Smooth muscle cell (in vitro differentiated cells): ENCODE measurements at regions not wholly inside any gene's neighbourhood (a gene's known extent, or its start where the extent isn't known, plus 50 kb on each side); places are given as distances from the start of the nearest gene placed in this dataset.
"Not testable (repeated sequence)": the region's sequence is repeated elsewhere in the genome, so short reads cannot be mapped to it uniquely, and the experiment has no call there.

Source experiments
- DNase-seq: peaks from one replicate; lab custom pipeline; 2025; ENCODE audit not compliant: unreplicated experiment; lab: John Stamatoyannopoulos, UW
- H2AFZ ChIP-seq: fragments of 200-600 bp; sonication (generic); 2 replicates; pipeline ENCODE4 v1.6.0; 2016; ENCODE audit warnings: antibody characterized with exemption, low read depth, mild to moderate bottlenecking
- H3F3A ChIP-seq: fragments of 200-600 bp; sonication (generic); 2 replicates; pipeline ENCODE4 v1.6.0; 2017; ENCODE audit warnings: antibody characterized with exemption, low read depth
- H3K27ac ChIP-seq: fragments of 200-600 bp; sonication (generic); 2 replicates; pipeline ENCODE4 v1.5.1; 2016; ENCODE audit warnings: low read depth, mild to moderate bottlenecking
- H3K27me3 ChIP-seq: fragments of 200-600 bp; sonication (generic); 2 replicates; pipeline ENCODE4 v1.6.1; 2016; ENCODE audit warnings: low read depth, mild to moderate bottlenecking
- H3K36me3 ChIP-seq: fragments of 200-600 bp; sonication (generic); 2 replicates; pipeline ENCODE4 v1.5.1; 2016; ENCODE audit warnings: low read depth
- H3K4me1 ChIP-seq: fragments of 200-600 bp; sonication (generic); 2 replicates; pipeline ENCODE4 v1.5.1; 2016; ENCODE audit warnings: low read depth
- H3K4me2 ChIP-seq: fragments of 200-600 bp; sonication (generic); 2 replicates; pipeline ENCODE4 v1.6.0; 2016; ENCODE audit warnings: mild to moderate bottlenecking
- H3K4me3 ChIP-seq: fragments of 200-600 bp; sonication (generic); 2 replicates; pipeline ENCODE4 v1.5.1; 2016; ENCODE audit warnings: mild to moderate bottlenecking
- H3K79me2 ChIP-seq: fragments of 200-600 bp; sonication (generic); 2 replicates; pipeline ENCODE4 v1.6.0; 2016; ENCODE audit warnings: low read depth, mild to moderate bottlenecking
- H3K9ac ChIP-seq: fragments of 200-600 bp; sonication (generic); 2 replicates; pipeline ENCODE4 v1.6.0; 2016; ENCODE audit warnings: low read depth
- H3K9me3 ChIP-seq: fragments of 200-600 bp; sonication (generic); replicated peaks from 2 replicates; pipeline ENCODE4 v1.5.1; 2016; ENCODE audit warnings: low read depth
- H4K20me1 ChIP-seq: fragments of 200-600 bp; sonication (generic); 2 replicates; pipeline ENCODE4 v1.6.0; 2016; ENCODE audit warnings: low read depth
- CTCF ChIP-seq: fragments of 200-600 bp; sonication (generic); IDR thresholded peaks from 2 replicates; pipeline ENCODE4 v1.5.1; 2017; ENCODE audit warnings: borderline replicate concordance, mild to moderate bottlenecking, antibody characterized with exemption; ENCODE audit not compliant: insufficient read depth, poor library complexity, severe bottlenecking
- WGBS: methylation state at CpG from one replicate; pipeline ENCODE4 v1.1.7; 2016; ENCODE audit warnings: low lambda C conversion rate; 5-methylcytosine and 5-hydroxymethylcytosine counted together

GRCh38 chr3:83224101-83224868, 1462.8 kb upstream of the GBE1 start:
- no peaks in the 10 kb centered on the region for H4K20me1 ChIP-seq
- 78% methylated on average over 5 of the region's 5 CpGs for WGBS
- H3K79me2 ChIP-seq = no peaks in the 10 kb centered on the region
- no peak overlapping the region for H3K9ac ChIP-seq
- DNase-seq = no peak
- H3K27ac ChIP-seq = no peak overlapping the region
- no peak overlapping the region for H3K4me2 ChIP-seq
- no peak overlapping the region for H2AFZ ChIP-seq
- no peaks in the 10 kb centered on the region for H3K9me3 ChIP-seq
- no peaks in the 10 kb centered on the region for H3K36me3 ChIP-seq
- no peaks in the 10 kb centered on the region for H3F3A ChIP-seq
- no peaks in the 10 kb centered on the region for H3K4me1 ChIP-seq
- no peaks in the 10 kb centered on the region for H3K27me3 ChIP-seq
- TF ChIP-seq CTCF = no peak
- no peak overlapping the region for H3K4me3 ChIP-seq

DNA sequence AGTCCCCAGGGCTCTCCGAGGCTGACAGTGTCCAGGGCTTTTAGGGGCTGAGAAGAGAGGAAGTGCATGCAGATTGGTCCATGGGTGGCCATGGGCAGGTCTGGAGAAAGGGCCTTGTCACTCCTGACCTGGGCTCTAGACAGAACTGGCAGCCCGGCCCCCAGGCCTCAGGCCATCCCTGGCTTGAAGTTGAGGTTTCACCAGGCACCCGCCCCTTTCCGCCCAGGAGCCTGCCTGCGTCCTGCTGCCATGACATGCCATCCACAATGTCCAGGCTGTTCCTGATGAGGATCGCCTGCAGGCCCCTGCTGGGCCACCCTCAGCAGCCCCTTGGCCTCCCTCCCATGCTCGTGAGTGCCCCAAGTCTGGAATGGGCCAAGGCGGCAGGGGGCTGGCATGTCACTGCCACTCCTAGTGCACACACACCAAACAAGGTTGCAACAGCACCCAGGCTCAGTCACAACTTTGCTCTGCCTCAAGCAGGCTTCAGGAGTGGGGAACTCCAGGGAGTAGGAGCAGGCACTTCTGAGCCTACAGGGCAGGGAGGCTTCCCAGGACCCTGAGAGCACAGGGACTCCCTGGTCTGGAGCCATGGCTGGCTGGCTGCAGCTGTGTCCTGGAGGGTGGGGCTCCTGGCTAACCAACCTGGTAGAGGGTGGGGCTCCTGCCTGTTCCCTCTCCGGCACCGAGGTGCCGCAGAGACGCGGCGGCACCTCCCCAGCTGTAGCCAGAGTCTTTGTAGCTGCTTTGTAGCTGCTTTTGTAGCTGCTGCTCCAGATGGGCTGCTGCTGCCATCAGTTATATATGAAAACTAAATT, 1457.1 kb upstream of the GBE1 start:
- no peak for DNase-seq
- no peaks in the 10 kb centered on the region for H3K79me2 ChIP-seq
- no peaks in the 10 kb centered on the region for H3K4me1 ChIP-seq

DNA sequence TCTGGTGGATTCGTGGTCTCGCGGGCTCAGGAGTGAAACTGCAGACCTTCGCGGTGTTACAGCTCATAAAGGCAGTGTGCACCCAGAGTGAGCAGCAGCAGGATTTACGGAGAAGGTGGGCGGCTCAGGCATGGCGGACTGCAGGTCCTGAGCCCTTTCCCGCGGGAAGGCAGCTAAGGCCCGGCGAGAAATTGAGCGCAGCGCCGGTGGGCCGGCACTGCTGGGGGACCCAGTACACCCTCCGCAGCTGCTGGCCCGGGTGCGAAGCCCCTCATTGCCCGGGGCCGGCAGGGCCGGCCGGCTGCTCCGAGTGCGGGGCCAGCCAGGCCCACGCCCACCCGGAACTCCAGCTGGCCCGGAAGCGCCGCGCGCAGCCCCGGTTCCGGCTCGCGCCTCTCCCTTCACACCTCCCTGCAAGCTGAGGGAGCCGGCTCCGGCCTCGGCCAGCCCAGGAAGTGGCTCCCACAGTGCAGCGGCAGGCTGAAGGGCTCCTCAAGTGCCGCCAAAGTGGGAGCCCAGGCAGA, 1456.2 kb upstream of the GBE1 start:
- WGBS = 97% methylated on average over 31 of the region's 41 CpGs
- H4K20me1 ChIP-seq, H3F3A ChIP-seq, DNase-seq, H3K36me3 ChIP-seq, H3K79me2 ChIP-seq, H3K4me1 ChIP-seq, H3K27ac ChIP-seq, H3K27me3 ChIP-seq, H3K9ac ChIP-seq, H3K4me2 ChIP-seq, H2AFZ ChIP-seq, H3K9me3 ChIP-seq, H3K4me3 ChIP-seq: not testable (repeated sequence)

More for the DNA sequence above, 1457.1 kb upstream of the GBE1 start:
- Histone ChIP-seq H2AFZ (no peak overlapping the region), H3K4me3 (no peak overlapping the region), H3K9me3 (no peaks in the 10 kb centered on the region), H3F3A (no peaks in the 10 kb centered on the region), H3K27me3 (no peaks in the 10 kb centered on the region), H3K27ac (no peak overlapping the region), H4K20me1 (no peaks in the 10 kb centered on the region), H3K9ac (no peak overlapping the region), H3K4me2 (no peak overlapping the region), H3K36me3 (no peaks in the 10 kb centered on the region)
- TF ChIP-seq CTCF = no peak
- WGBS = 95% methylated on average over 14 of the region's 14 CpGs

DNA sequence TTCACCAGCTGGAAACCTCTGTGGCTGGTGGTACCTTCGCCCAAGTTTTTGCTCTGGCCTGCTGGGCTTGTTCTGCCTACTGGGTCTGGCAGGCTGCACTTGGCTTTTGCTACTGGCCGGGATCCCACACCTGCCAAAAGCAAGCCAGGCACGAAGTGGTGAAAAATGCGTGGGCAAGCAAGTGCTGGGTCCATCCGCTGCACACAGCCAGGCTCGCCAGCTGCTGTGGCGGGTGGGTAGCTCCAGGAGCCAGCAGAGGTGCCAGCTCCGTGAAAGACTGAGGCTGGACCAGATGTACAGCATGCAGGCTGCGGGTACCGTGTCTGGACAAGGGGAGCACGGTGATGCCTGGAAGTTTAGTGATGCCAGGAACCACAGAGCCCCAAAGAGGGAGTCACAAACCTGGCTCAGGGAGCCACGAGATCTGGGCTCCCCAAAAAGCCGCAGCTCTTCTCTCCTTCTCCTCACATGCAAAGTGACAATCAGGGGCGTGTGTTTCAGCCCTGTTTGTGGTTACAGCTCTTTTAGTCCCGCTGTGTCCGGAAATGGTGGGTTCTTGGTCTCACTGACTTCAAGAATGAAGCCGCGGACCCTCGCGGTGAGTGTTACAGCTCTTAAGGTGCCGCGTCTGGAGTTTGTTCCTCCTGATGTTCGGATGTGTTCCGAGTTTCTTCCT, 1455.6 kb upstream of the GBE1 start:
- H3K4me2 ChIP-seq = no peak overlapping the region
- H3K9ac ChIP-seq = no peak overlapping the region
- H3K4me3 ChIP-seq = no peak overlapping the region
- H3K36me3 ChIP-seq = no peaks in the 10 kb centered on the region
- no peaks in the 10 kb centered on the region for H3K79me2 ChIP-seq
- no peak overlapping the region for H2AFZ ChIP-seq
- no peaks in the 10 kb centered on the region for H3K9me3 ChIP-seq
- H3K27me3 ChIP-seq = no peaks in the 10 kb centered on the region
- no peaks in the 10 kb centered on the region for H3F3A ChIP-seq
- H3K27ac ChIP-seq = no peak overlapping the region
- TF ChIP-seq CTCF = no peak
- H3K4me1 ChIP-seq = no peaks in the 10 kb centered on the region
- WGBS = 94% methylated on average over 24 of the region's 24 CpGs
- DNase-seq = no peak
- H4K20me1 ChIP-seq = no peaks in the 10 kb centered on the region
